DMS 273 treated with DMSO at 0.1 percent for 48 hours (cell line): ENCODE measurements at regions not wholly inside any gene's neighbourhood (a gene's known extent, or its start where the extent isn't known, plus 50 kb on each side); places are given as distances from the start of the nearest gene placed in this dataset.

Source experiments
- DNase-seq: peaks from one replicate; lab custom pipeline; 2025; lab: John Stamatoyannopoulos, UW

DNA sequence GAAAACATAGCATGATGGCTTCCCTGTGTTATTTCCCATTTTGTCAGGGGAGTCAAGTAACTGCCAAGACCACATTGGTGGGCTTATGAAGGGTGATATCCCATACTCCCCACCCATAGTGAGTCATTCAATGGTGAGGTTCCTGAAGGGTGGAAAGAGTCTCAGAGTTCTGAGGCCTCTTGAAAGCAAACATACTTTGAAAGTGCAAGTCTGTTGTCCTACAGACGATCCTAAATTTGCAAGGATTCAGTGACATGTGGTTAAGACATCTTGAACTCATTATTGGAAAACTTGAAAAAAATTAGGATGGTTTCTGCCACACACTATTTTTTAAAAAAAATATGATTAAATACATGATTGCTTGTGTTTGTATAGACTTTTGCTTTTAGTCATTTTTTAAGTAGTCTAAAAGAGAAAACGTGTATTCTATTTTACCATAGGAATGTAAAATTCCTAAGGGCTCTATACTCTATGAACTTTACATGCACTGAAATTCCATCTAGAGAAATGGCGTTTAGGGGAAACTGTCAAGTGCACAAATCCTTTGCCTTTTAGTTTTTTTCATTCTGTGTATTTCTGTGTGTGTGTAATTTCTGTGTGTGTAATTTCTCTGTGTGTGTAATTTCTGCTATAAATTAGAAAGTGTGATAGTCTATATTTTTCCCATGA lies 225.5 kb upstream of the ADAMTS5 start:
- no peak for DNase-seq

DNA sequence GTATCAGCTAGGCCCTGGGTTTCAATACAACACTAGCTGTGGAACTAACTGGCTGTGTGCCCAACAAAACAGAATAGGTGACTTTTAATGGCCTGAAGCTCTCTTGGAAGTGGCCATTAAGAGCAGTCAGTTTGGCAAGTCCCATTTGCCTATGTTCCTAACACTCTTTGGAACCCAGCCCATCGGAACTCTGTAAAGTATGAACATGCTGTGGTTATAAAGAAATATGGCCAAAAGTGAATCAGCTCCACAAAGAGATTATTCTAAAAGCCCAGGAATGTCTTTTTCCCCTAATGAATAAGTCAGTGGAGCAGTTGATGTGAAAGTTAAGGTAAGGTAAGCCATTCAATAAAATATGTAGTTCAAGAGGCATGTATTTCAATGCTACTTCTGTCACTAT lies 223.7 kb upstream of the ADAMTS5 start:
- DNase-seq = no peak

DNA sequence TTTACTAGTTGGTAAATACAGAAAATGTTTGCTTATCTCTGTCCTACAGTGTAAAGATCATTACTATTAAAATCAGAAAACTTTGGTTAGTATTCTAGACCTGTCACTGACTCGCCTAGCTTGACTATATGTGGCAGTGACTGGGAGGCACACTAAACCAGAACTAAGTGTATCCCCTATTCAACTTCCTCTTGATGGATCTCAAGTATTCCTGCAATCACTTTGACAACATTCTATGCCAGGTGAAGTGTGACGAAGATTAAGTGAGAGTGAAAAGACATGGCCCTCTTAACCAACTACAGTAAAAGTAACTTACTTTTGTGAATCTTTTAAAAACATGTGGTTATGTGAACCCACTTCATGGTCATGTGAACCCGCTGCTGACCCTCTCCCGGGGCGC lies 223.0 kb upstream of the ADAMTS5 start:
- DNase-seq = no peak

DNA sequence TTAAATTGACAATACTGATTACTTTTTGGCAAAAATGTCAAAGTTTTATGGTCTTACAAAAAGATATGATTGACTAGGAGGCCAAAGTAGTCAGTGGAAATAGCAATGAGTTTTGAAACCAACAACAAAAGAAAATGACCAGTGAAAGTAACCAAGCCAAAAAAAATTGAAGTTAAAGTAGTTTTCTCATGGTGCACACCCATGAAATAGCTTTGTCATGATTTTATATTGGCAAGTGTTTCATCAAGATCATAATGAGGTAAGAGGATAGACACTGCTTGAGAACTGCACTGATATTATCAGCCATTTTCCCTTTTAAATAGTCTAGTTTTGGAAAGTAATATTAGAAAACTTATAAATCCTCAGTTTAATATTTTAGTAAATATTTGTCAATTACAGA lies 206.2 kb upstream of the ADAMTS5 start:
- DNase-seq = no peak

DNA sequence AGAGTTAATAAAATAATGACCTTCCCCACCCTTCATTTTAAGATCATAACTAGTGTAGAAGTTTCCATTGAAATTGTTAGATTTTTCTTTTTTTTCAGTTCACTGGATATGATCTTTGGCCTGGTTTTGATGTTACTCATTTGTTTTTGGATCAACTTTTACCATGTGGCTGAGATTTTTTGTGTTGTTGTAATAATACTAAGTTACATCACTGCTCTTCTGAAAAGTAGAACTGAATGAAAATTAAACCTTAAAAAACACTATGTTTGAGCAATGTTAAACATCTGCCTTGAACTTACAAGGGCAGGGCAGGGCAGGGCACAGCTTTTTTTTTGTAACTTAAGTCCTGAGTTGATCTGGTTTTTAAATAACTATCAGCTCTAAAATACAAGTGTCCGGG lies 204.8 kb upstream of the ADAMTS5 start:
- no peak for DNase-seq

DNA sequence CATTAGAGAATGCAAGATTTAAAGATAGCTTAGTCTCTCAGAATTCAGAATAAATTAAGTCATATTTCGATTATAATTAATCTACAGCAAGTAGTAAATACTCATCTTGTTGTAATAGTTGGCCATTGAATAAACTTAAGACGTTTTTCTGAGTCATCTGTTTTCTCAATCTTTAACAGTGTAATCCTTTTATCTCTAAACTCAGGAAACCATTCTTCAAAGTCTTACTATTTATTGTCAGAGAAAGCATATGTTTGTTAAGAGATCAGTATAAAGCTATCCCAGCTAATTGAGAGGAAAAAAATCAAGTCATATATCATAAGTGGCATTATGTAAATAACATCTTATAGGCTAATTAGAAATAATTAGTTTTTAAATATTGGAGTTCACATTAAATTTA lies 201.2 kb upstream of the ADAMTS5 start:
- DNase-seq = no peak

DNA sequence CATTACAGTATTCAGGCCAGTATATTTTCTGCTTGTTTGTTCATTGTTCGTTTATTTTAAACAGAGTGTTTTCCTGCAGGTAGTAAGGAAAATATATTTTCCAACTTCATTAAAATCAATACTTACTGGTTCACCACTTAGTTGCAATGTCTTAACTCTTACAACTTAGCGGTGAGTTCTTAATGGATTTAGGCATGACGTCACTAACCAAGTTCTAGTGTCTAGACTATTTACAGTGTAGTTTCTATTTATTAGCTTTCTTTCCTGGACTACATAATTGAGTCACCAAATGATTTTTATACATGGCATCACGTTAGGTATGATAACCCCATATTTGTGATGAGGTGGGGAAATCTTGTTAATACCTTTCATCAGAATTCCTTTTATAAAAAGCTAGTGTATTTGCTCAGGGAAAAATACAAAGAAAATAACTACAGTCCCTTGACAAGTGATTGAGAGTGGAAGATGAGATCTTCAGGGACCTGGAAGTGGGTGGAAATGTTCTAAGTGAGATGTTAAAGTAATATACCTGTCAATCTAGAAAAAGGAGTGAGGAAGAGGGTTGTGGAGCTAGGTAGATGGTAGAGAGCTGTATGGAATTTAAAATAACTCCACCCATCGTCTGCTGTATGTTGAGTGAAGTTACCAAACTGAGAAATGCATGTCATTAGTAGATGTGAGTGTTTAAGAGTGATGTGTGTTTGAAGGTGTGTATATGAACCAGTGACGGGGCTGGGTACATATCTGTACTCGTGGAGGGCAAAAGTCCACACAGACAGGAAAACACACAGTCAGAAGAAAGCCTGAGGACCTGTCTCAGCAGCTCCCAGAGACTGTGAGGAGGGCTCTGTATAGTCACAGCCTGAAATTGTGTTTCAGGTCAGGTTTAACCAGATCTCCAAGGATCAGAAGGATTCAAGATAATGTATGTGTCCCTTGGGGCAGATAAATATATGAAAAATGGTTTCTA lies 197.6 kb upstream of the ADAMTS5 start:
- DNase-seq = no peak

DNA sequence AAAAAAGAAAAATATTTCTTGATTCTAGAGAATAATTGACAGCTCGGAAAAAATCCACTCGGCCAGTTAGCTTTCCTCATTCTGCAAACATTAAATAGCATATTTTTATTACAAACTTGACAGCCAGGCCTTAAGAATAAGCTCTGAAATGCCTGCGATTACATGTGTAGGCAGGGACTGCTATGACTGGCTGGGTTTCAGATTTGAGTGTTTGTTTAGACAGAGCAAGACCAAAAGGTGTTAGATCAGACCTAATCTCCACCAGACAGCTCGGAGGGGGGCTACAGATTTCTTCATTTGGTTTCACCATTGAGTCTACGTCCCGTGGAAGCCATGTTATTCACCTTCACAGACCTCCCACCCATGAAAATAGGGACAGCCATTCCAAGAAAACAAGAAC lies 192.1 kb upstream of the ADAMTS5 start:
- no peak for DNase-seq

DNA sequence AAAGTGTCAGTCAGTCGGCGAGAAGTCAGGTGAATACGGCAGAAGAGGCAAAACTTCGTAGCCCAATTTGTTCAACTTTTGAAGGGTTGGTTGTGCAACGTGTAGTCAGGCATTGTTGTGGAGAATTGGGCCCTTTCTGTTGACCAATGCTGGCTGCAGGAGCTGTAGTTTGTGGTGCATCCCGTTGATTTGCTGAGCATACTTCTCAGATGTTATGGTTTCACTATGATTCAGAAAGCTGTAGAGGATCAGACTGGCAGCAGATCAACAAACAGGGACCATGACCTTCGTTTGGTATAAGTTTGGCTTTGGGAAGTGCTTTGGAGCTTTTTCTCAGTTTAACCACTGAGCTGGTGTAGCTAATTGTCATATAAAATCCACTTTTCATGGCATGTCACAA lies 190.2 kb upstream of the ADAMTS5 start:
- no peak for DNase-seq

DNA sequence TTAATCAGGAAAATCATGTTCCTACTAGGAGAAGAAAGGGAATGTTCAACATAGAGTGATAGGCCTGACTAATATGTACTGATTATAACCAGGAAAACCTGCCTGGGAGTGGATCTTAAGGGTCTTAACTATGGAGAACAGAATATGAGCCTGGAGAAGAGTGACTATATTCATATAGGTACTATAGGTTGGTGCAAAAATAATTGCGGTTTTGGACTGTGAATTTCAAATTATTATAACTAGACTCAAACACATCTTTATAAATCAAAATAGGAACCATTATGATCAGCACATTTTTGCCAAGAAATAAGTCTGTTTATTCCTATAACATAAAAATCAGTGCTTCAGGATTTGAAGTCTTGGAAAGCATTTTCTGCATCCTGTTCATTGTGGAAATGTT lies 189.8 kb upstream of the ADAMTS5 start:
- no peak for DNase-seq

DNA sequence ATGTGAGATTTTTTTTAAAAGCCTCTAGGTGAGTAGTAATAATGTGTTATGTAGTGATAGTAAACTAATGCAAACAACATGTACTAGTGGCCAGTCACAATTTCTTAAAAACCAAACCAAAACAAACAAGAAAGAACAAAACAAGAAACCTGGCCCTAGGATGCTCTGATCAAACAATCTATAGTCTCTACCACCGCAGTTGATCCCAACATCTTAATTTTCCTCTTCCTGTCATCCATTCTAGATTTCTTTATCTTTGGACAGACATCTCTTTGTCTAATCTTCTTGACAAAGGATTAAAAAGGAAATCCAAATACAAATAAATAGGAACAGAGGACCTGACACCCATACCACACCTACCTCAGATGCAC lies 188.2 kb upstream of the ADAMTS5 start:
- DNase-seq = no peak

DNA sequence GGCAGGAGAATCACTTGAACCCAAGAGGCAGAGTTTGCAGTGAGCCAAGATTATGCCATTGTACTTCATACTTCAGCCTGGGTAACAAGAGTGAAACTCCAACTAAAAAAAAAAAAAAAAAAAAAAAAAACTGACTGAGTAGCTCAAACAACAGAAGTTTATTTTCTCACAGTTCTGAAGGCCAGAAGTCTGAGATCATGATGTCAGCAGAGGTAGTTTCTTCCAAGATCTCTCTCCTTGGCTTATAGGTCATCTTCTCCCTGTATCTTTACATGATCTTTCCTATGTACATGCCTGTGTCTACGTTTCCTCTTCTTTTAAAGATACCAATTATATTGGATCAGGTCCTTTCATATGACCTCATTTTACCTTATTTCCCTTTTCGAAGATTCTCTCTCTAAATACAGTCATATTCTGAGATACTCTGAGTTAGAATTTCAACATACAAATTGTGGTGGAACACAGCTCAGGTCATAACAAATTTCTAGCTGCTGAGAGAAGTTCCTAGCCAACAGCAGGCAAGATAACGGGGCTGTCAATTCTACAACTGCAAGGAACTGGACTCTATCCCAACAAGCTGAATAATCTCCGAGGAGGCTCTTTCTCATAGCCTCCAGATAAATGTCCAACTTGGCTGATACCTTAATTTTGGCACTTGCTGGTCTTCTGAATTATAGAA lies 187.7 kb upstream of the ADAMTS5 start:
- DNase-seq = no peak

DNA sequence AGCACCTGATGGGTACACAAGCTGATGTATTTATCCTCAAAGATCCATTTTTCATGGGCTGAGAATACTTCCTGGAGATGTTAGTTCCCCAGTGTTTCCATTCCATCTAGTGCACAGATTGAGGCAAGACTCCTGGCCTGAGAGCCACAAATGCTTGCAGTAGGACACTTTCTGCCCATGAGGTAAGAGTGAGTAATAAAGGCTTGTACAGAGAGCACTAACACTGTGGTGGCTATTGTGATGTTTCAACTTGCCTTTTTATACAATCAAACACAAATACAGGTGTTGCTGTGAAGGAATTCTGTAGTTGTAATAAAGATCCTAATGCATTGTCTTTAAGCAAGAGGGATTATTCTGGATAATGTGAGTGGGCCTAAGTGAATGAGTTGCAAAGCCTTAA lies 186.1 kb upstream of the ADAMTS5 start:
- DNase-seq = no peak

DNA sequence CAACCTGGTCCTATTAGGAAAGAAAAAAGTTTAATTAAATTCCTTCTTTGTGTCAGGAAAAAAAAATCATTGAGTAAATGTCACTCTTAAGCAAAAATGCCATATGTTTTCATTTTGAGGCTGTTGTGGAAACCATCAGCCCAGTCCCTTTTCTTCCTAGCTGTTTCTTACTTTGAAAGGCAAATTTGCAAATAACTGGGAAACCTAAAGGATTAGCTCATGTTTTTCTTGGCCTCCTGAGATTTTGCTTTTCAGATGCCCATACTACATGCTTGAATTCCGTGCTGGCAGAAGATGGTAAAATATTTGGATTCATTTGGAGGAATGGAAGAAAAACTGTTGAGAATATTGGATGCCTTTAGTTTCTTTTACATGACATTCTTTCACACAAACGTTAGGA lies 182.1 kb upstream of the ADAMTS5 start:
- DNase-seq = no peak

DNA sequence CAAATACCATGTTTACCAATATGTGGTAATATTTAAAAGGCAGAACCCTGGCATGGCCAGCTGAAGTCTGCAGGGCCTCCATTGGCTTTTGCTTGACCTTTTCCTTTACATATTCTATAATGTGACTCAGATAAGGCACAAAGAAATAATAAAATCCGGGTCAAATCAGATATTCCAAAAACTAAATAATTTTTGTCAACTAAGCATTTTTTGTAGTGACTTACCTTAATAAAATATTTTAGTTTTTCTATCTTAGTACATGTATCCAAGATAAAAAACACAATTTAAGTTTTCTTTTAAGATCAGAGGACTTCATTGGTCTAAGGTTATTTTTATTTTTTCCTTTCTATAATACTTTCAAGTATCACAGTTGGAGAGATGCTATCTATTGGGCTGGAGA lies 179.4 kb upstream of the ADAMTS5 start:
- no peak for DNase-seq

DNA sequence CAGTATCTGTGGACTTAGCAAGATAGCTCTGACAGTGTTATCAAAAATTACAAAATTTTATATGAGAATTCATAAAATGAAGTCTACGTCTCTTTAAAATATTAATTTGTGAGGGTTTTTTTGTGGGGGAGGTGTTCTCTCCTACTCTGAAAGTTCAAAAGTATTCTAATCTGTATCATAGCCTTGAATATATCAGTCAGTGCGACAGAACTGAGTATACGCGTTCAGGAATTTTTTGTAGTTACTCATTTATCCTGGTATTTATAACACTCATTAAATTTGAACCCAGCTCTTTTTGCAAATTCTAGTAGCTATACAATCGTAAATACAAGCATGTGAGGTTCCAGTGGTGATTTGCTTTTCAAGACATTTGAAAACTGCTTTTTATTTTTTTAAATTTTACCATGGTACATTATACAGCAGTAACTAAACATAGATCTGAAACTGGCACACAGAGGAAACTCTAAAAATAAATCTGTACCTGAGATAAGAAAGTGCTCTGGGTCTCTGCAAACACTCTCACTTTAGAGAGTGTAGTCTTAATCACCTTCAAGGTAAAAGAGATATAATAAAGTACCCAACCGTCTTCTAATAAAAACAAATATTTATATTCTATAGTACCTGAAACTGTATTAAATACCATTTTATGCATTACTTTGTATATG lies 178.4 kb upstream of the ADAMTS5 start:
- no peak for DNase-seq

DNA sequence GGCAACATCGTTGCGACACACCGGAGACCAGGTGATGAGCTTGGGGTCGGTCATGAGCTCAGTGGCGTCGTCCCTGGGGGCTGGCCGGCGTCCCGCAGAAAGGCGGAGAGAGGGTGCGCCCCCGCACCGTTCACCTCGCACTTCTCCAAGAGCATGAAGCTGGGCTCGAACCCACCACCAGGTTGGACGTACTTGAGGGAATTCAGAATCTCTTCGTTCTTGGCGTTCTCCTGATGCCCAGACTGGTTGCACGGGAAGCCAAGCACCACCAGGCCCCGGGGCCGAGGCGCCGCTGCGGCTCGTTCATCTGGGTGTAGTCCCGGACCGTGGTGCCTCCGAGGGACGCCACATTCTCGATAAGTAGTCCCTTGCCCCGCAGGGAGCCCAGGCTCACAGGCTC lies 176.6 kb upstream of the ADAMTS5 start:
- no peak for DNase-seq

DNA sequence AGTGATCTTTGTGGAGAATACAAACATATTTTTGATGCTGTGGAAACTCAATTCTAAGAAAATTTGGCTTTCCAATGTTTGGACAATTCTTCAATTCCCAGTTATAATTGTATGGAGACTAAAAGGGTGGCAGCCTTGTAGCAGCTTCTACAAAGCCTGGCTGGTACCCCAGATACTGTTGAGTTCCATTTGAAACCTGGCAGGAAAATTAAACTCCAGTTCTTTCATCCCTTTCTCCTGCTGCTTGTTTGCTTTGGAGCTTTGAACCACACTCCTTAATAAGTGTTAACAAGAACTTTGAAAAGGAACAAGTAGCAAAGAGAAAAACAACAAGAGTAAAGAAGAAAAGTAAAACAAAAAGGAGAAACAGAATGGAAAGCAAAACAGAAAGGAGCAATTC lies 172.6 kb upstream of the ADAMTS5 start:
- no peak for DNase-seq

DNA sequence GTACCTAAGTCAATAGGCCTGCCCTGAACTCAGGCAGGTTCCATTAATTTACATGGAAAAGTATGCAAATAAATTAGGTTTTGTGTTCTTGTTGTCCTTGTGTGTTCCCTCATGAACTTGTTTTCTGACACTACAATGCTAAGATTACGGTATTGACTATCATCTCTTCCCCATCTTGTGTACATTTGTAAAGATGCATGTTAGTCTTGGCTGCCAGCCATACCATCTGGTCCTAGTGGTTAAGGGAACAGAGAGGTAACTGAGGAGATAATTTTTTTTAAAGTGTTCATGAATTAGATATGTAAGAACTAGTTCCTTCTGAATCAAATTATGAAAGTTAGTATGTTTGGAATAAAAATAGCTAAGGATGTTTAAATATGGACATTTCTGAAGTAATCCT lies 167.6 kb upstream of the ADAMTS5 start:
- DNase-seq = no peak

DNA sequence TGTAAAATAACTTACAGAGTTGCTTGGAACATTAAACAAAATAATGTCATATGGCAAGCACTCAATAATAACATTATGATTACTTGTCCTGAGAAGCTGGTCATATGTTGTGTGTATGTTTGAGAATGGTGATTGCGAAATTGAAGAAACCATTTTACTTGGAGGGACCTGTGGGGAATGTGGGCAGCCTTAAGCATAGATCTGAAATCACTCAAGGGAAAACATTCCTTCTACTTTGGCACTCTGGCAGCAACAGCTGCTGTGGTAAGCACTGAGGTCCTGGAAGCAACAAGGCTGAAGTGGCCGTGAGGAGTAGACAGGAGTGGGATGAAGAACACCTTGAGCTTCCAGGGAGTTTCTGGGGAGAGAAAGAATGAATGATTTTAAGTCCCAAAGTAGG lies 165.4 kb upstream of the ADAMTS5 start:
- DNase-seq = no peak

DNA sequence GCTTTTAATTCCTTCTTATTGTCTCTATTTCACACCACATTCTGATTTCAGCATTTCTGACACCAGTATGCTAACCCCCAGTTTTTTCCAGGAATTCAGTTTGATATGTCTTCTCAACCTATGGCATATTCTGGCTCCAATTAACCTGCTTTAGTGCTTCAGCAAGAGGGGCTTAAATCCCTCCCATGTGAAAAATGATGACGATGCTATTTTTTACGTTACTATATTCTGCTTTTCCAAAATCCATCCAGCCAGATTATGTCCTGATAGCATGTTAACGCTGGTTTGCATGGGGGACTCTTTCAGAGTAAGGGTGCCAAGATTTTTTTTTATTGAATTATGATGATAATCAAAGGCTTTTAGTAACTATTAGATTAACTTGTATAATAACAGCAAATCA lies 163.3 kb upstream of the ADAMTS5 start:
- DNase-seq = no peak

DNA sequence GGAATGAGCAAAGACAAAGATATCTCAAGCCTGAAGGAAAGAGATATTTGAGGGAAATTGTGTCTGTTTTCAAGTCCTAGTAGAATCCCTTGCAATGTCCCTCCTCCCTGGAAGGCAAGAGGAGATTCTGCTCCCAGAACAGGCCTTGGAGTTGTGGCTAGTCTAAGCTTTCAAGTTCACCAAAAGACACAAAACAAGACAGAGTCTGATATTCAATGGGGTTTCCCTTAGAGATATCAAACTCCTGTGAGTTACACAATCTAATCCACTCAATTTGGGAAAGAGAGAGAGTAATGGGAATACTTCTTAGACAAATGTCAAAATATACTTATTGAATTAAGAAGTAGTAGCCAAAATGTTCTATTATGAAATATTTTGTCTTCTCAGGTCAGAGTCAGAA lies 162.8 kb upstream of the ADAMTS5 start:
- no peak for DNase-seq

DNA sequence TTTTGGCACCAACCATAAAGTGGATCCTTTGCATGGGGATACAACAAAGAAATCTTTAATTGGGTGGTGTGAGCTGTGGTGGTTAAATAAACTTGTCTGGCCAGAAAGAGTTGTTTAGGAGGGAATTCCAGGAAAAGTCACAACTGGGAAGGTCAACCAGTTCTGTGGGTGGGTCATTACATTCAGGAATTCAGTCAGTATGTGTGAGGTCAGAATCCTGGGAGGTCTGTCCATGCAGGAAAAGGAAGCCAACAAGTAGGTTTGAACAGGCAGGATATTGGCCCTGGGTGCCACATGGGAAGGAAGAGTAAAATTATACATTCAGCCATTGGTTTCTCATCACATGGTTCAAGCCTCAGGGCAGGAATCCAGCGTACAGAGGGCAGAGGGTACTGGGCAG lies 162.3 kb upstream of the ADAMTS5 start:
- no peak for DNase-seq
